22Rv1 (cell line): ENCODE measurements at regions not wholly inside any gene's neighbourhood (a gene's known extent, or its start where the extent isn't known, plus 50 kb on each side); places are given as distances from the start of the nearest gene placed in this dataset.

Source experiments
- CTCF ChIP-seq: fragments of 450-650 bp; IDR thresholded peaks from 2 replicates; pipeline ENCODE4 v1.5.1; 2017; ENCODE audit warnings: mild to moderate bottlenecking
- ZFX ChIP-seq: fragments of 450-650 bp; IDR thresholded peaks from 2 replicates; pipeline ENCODE4 v1.6.1; 2017; ENCODE audit warnings: antibody characterized with exemption, borderline replicate concordance

GRCh38 chr14:71308671-71309070, 401.4 kb downstream of the PCNX1 start:
- TF ChIP-seq CTCF (no peak), ZFX (no peak)
